Natural killer cell (primary cell): ENCODE measurements at regions not wholly inside any gene's neighbourhood (a gene's known extent, or its start where the extent isn't known, plus 50 kb on each side); places are given as distances from the start of the nearest gene placed in this dataset.

Experiments used
- ATAC-seq, 3 donors: fragments of 150-1000 bp in 2 of 3; fragments of 200-7000 bp in 1 of 3; cut with Tn5 transposase; 1 replicate in 1 of 3; 2 replicates in 2 of 3; pipeline ENCODE4 v1.10.0; 2021; ENCODE audit warnings: mild to moderate bottlenecking in 2 of 3, moderate library complexity in 2 of 3
- DNase-seq, 2 donors: peaks; one replicate each; pipeline versions ENCODE4 v3.0.0 to v3.0.0-alpha.2; 2013 to 2021; ENCODE audit warnings: mixed read lengths in 1 of 2
- H3K27ac ChIP-seq: one replicate; pipeline ENCODE4 v1.5.1; 2013; ENCODE audit warnings: mild to moderate bottlenecking, low read length
- H3K27me3 ChIP-seq: one replicate; pipeline ENCODE4 v1.6.1; 2013; ENCODE audit warnings: low read length; ENCODE audit not compliant: control insufficient read depth, insufficient read depth
- H3K36me3 ChIP-seq: one replicate; pipeline ENCODE4 v1.6.1; 2013; ENCODE audit warnings: low read length; ENCODE audit not compliant: control insufficient read depth, insufficient read depth
- H3K4me1 ChIP-seq: one replicate; pipeline ENCODE4 v1.6.1; 2013; ENCODE audit warnings: low read length; ENCODE audit not compliant: control insufficient read depth, insufficient read depth
- H3K4me3 ChIP-seq: one replicate; pipeline ENCODE4 v1.5.1; 2013; ENCODE audit warnings: low read length
- H3K9me3 ChIP-seq: one replicate; pipeline ENCODE4 v1.6.1; 2013; ENCODE audit warnings: low read length; ENCODE audit not compliant: control insufficient read depth, insufficient read depth
- H3K27ac Mint-ChIP-seq, 2 donors: one replicate each; pipeline ENCODE4 v1.8.0; 2022; ENCODE audit warnings: mild to moderate bottlenecking in 2 of 2, mixed read lengths in 2 of 2, moderate library complexity in 1 of 2
- H3K27me3 Mint-ChIP-seq, 2 donors: one replicate each; pipeline ENCODE4 v1.8.0; 2022; ENCODE audit warnings: low read depth in 2 of 2, mixed read lengths in 2 of 2
- H3K36me3 Mint-ChIP-seq: one replicate; pipeline ENCODE4 v1.8.0; 2022; ENCODE audit warnings: mixed read lengths
- H3K4me1 Mint-ChIP-seq, 2 donors: one replicate each; pipeline ENCODE4 v1.8.0; 2022; ENCODE audit warnings: mixed read lengths in 2 of 2
- H3K4me3 Mint-ChIP-seq: one replicate; pipeline ENCODE4 v1.8.0; 2022; ENCODE audit warnings: mild to moderate bottlenecking, moderate library complexity, mixed read lengths
- H3K9me3 Mint-ChIP-seq, 2 donors: one replicate each; pipeline ENCODE4 v1.8.0; 2022; ENCODE audit warnings: mixed read lengths in 2 of 2
- CTCF ChIP-seq: fragments of 200-600 bp; IDR thresholded peaks from one replicate; pipeline ENCODE4 v1.8.0; 2022; ENCODE audit warnings: antibody characterized with exemption
- WGBS: methylation state at CpG from one replicate; pipeline ENCODE4 v1.1.7; 2013; ENCODE audit warnings: missing lambda C conversion rate; ENCODE audit not compliant: insufficient coverage; 5-methylcytosine and 5-hydroxymethylcytosine counted together
- intact Hi-C: fragments of 100-400 bp; cut with micrococcal nuclease; formaldehyde crosslinking; loops from one replicate; pipeline ENCODE4 v1.14.2; 2022

GRCh38 chr13:72566526-72566925 lies 160.9 kb downstream of the MZT1 start:
- Mint-ChIP-seq H3K36me3 (no peaks in the 10 kb centered on the region), H3K27ac (no peak overlapping the region), H3K4me1 (no peaks in the 10 kb centered on the region), H3K9me3 (peaks cover 4 to 5% of the 10 kb centered on the region in 2 donors), H3K4me3 (no peak overlapping the region), H3K27me3 (no peaks in the 10 kb centered on the region)
- Histone ChIP-seq H3K4me1 (no peaks in the 10 kb centered on the region), H3K4me3 (no peak overlapping the region), H3K27me3 (no peaks in the 10 kb centered on the region), H3K9me3 (no peaks in the 10 kb centered on the region), H3K27ac (no peak overlapping the region), H3K36me3 (no peaks in the 10 kb centered on the region)
- ATAC-seq (no peak), DNase-seq (no peak)
- intact Hi-C loops: no loop called here
- no peak for TF ChIP-seq CTCF
- whole genome bisulfite sequencing: 78% methylated on average over 2 of the region's 3 CpGs

GRCh38 chr13:72565893-72566292 lies 161.5 kb downstream of the MZT1 start:
- no peaks in the 10 kb centered on the region for H3K27me3 ChIP-seq
- no peak for TF ChIP-seq CTCF
- WGBS: no CpG with 5 or more reads among the region's 1 CpG
- H3K4me3 Mint-ChIP-seq: no peak overlapping the region
- H3K9me3 Mint-ChIP-seq: peaks cover 2 to 5% of the 10 kb centered on the region in 2 donors
- no peaks in the 10 kb centered on the region for H3K36me3 ChIP-seq
- H3K4me1 ChIP-seq: no peaks in the 10 kb centered on the region
- intact Hi-C loops: no loop called here
- no peak overlapping the region for H3K27ac Mint-ChIP-seq
- H3K9me3 ChIP-seq: no peaks in the 10 kb centered on the region
- no peak overlapping the region for H3K4me3 ChIP-seq
- H3K27ac ChIP-seq: no peak overlapping the region
- ATAC-seq (no peak), DNase-seq (no peak)
- H3K4me1 Mint-ChIP-seq: no peaks in the 10 kb centered on the region
- no peaks in the 10 kb centered on the region for H3K27me3 Mint-ChIP-seq
- no peaks in the 10 kb centered on the region for H3K36me3 Mint-ChIP-seq

- TF ChIP-seq CTCF: no peak
- ATAC-seq (no peak), DNase-seq (no peak)
- Mint-ChIP-seq H3K9me3 (peaks cover 0 to 3% of the 10 kb centered on the region in 2 donors), H3K27ac (no peak overlapping the region), H3K4me1 (no peaks in the 10 kb centered on the region), H3K36me3 (no peaks in the 10 kb centered on the region), H3K27me3 (no peaks in the 10 kb centered on the region), H3K4me3 (no peak overlapping the region)
- Histone ChIP-seq H3K27me3 (no peaks in the 10 kb centered on the region), H3K4me1 (no peaks in the 10 kb centered on the region), H3K4me3 (no peak overlapping the region), H3K36me3 (no peaks in the 10 kb centered on the region), H3K9me3 (no peaks in the 10 kb centered on the region), H3K27ac (no peak overlapping the region)
- intact Hi-C loops: no loop called here
- 100% methylated on average over 1 of the region's 2 CpGs for WGBS
These were observed 164.7 kb downstream of the MZT1 start for GRCh38 chr13:72562686-72563085.

GRCh38 chr13:72561791-72562190 lies 165.6 kb downstream of the MZT1 start:
- no peak overlapping the region for H3K4me3 Mint-ChIP-seq
- no peak for TF ChIP-seq CTCF
- WGBS: 92% methylated on average over 2 of the region's 2 CpGs
- Histone ChIP-seq H3K27ac (no peak overlapping the region), H3K4me1 (no peaks in the 10 kb centered on the region), H3K36me3 (no peaks in the 10 kb centered on the region), H3K4me3 (no peak overlapping the region), H3K9me3 (no peaks in the 10 kb centered on the region), H3K27me3 (no peaks in the 10 kb centered on the region)
- peaks cover 0 to 3% of the 10 kb centered on the region in 2 donors for H3K9me3 Mint-ChIP-seq
- no peak for ATAC-seq
- DNase-seq: no peak
- H3K27me3 Mint-ChIP-seq: no peaks in the 10 kb centered on the region
- H3K36me3 Mint-ChIP-seq: no peaks in the 10 kb centered on the region
- H3K27ac Mint-ChIP-seq: no peak overlapping the region
- no peaks in the 10 kb centered on the region for H3K4me1 Mint-ChIP-seq
- intact Hi-C loops: no loop called here
